ENCODE measurements at regions not wholly inside any gene's neighbourhood (a gene's known extent, or its start where the extent isn't known, plus 50 kb on each side); places are given as distances from the start of the nearest gene placed in this dataset.

DNA sequence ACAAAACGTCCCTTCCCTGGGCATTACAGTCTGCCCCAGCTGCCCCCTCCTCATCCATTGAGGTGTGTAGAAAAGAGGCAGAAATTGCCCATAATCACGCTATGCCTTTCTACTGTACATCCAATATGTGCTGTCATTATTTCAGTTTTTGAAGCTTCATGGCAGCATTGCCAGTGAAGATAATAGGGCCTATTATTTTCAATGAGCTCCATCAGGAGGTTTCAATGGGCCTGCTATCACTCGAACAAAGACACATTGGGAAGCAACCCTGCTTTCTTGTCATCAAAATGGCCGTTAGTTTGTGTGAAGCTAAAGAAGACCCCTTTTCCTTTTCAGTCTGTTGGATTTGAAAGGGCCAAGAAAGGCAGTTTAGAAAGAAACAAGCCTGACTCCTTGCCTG is 653.8 kb downstream of the NOVA1 start:
- no peak for DNase-seq

DNA sequence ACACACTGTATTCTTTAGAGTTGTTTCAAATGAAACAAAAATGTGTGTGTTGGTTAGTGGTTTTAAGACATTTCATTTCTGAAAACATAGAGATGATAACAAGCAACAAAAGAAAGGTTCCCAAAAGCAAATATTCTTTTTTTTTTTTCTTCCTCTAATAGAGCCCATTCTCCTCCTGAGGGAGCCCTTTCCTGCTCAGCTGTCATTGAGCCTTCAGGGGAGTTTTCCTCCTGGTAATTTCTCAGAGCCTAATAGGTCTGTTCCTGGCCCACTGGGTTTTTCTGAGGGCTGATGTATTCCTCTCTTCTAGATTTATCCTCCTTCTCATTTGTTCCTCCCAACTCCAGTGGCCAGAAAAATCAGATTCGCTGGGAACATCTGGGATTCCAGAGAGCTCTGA is 654.5 kb downstream of the NOVA1 start:
- DNase-seq: no peak

DNA sequence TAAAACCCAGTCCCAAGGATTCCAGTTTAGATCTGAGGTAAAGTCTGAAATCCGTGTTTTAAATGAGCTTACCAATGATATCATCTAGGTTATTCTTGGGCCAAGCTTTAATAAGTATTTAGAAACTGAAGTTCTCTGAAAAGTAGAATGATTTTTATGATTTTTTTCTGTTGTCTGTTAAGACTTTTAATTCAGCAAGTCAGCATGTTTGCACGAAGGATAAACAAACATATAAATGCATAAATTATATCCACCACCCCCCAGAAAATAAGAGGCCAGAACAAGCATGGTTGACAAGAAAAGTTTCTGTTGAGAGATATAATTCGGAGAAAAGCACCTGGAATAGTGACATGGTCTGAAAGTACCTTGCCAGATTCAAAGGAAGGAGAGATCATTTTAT is 655.7 kb downstream of the NOVA1 start:
- no peak for DNase-seq

DNA sequence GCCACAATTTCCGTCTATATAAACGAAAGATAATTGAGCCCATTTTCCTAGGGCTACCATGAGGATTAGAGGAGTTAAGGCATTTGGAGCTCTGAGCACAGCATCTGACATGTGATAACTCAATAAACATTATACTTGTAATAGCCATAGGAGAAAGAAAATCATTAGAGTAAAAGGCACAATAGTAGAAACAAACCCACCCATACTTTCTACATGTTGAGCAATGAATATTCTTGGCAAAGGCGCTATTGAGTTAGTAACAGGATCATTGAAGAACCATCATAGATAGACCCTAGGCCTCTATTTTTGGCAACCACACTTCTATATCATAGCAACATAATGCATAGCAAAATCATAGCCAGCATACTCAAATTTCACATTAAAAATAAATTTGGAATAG is 664.1 kb downstream of the NOVA1 start:
- DNase-seq: no peak

DNA sequence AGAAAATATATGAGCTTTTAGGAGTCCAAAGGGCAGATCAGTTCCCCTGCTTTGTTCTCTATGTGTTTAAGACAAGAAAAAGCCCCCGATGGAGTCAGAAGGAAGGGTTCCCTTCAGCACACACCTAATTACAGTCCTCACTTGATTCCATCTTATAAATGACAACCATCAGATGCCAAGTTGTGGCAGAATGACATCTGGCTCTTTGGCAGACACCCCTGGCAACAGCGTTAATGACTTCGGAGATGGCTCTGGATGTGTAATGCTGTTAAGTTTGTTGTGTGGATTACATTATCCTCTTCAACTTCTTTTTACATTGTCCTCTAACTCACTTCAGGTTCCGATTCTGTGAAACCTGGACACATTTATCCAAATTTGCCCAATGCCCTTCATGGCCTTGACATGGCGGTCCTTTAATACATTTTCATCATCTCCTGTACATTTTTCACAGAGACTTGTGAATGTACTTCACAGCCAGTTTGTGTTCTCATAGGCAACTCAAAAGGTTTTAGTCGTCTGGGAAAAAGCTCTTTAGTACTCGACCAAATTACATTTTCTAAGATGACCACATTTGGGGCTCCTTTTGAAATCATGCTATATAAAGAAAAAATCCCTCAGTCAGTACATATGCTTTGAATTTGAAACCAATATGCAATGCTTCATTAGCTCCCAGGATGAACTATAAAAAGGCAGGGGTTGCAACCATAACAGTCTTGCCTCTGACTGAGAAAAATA is 667.8 kb downstream of the NOVA1 start:
- DNase-seq: no peak

DNA sequence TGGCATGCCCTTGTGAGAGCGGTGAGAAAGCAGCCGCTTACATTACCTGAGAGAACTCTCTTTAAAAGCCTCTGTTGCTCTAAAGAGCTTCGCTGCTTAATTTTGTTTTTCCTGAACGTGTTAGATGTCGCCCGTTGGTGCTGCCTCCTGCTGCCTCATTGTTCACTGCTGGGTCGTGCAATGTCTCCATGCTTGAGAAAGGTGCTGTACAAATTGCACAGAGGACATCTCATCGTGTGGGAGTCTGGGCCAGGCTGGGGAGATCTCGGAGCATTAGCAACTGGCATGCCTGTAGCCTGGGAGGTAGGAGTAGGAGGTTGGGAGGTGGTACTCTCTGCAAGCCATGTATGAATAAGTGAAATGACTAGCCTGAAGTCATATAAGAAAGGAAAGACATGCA is 686.0 kb downstream of the NOVA1 start:
- no peak for DNase-seq

DNA sequence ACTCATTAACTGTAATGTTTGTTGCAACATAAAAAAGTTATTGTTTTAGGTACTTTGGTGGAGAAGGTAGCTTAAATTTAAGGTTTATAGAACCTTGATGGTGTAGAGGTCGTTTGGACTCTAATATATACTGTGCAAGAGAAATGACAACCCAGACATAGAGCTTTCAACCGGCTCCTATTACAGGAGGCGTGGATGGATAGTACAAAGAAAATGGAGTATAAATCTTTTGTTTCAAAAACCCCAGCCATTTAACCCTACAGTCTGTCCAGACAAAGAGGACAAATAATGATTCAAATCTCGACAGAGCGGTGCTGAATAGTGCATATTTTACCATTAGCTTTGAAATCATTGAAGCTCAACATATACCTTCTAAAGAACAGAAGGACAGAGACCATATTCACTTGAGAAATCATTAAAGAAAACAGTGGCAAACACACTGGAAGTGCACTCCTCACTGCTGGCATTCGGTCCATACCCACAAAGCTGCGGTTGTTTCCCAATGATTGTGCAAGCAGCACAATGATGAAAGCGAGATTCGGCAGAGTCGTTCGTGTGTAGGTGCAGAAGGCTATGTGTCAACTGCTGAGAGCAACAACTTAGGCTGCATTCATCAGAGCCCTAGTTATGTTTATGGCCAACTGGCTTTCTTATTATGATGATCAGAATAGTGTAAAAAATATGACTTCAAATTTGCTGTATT is 688.6 kb downstream of the NOVA1 start:
- DNase-seq: no peak

DNA sequence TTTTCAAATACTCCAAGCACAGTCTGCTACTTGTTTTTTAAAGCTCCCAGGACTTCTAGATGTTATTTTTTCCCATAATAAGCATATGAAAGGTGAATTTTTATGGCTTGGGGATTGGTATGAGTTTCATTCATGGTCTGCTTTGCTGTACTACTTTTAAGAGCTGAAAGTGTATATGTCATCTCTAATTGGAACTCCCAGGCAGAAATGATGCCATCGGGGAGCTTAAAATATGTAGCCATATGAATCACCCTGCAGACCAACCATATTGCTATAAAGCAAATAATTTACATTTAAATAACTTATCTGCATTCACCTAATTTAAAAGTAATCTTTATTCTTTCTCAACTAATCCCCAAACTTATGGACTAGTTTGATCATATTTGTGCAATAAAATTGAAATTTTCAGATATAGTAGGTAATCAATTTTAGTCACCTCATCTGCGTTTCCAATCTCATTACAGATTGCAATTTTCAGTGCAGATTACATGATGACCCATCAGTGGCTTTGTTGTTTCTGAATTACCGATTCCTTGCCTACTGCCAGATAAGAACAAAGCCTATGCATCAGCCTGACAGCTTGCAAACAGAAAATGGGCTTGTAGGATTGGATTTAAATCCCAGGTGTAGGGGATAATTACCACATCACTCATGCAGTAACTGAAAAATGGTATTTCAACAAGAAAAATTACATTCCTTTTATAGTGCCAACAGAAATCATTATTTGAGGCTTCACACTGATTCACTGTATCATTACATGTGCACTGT is 689.4 kb downstream of the NOVA1 start:
- DNase-seq: no peak

DNA sequence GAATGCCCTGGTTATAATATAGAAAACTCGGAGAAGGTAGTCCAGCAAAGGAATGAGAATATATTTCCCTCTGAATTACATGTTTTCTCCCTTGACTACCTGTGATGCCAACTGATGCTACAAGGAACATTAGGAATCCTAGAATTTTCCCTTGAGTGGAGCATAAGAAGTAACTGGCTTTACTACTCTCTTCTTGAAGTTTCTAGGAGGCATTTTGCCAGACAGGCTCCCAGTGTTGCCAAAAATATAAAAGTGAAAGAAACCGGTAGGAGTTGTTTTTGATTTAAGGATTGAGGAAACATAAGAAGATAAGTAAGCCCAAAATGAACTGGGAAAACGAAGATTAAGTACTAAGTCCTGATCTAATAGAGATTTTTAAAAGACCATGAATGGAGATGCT is 693.4 kb downstream of the NOVA1 start:
- no peak for DNase-seq

DNA sequence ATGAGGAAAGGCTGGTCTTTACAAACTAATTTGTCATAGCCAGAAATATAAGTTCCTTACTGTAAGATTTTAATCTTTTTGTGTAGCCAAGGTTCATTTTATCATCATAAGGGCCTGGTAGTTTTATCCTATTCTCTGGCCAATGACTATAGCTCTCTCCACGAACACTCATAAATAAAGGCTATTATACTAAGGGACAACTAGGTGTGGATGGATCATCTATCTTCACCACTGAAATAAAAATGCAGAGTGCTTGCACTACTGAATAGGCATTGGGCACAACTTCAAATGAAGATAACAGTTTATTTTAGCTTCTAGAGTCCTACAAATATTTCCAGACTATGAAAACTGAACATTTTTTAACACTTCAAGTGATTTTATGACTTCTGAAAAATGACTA is 698.6 kb downstream of the NOVA1 start:
- no peak for DNase-seq

DNA sequence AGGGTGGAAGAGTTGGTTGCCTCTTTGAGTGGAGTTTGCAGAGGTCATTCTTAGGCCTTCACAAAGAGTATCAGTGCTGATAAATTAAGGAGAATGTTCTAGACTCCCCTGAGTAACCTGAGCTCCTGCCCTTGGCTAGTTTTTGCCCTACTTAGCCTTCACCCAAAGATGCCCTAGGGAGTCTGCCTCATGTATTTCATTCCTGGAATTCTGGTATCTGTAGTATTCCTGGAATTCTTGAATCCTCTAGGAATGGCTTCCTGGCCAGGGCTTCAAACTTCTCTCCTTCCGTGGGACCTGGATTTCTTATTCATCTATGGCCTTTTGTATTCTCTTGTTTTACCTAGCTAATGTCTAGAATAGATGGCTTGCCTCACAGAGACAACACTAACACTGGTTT is 701.1 kb downstream of the NOVA1 start:
- no peak for DNase-seq

DNA sequence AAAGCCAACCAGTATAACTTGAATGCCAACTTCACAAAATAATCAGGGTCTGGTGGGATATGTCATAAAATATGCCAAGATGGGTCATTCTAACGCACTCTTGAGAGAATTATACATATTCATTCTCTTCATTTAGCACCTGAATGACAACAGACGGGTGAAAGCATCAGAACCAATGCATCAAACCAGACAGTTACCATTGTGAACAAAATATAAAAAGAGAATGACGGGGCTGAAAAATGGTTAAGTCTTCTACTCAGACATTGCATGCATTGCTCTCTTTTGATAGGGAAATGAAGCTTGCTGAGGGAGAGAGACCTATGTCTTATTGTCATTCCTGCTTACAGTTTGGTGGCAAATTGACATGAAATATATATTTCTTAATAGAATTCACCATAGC is 702.1 kb downstream of the NOVA1 start:
- no peak for DNase-seq

DNA sequence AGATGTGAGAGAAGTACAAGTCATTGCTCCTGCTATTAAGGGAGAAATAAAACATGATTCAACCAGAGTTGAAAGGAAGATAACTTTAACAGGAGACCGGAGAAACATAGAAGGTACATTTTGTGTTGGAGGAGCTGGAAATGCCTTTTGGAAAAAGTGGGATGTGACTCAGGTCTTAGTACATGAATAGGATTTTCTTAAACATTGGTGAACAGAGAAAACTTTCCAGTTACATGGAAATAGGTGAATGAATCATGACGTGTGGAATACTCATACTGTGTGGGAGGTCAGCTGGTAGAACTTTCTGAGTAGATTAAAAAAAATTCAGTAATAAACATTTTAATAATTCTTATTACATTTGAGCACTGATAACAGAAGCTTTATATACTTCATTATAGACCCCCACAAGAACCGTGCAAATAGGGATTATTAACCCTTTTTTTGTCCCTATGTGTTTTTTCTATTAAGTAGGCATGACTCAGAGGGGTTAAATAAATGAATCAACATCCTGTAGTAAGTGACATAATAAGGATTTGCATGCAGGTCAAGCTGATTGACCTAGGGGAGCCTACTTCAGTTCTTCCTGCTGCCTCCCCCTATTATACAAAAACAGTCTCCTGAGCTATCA is 710.5 kb downstream of the NOVA1 start:
- DNase-seq: no peak

DNA sequence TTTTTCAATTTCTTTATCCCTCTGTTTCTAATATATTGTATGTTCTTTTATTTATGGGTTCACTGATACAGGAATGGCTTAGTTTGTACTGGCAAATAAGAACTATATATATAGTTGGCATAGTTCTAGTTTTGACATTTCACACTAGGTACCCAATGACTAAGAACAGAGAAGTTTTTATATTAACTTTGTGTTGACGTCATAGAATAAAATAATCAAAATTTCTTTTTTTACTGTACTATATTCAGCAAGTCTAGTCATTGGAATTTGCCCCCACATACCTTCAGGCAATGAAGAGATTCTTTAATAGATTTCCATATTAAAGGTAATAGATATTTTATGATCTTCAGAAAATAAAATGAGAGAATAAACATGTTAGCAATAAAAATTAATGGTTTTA is 713.2 kb downstream of the NOVA1 start:
- no peak for DNase-seq

DNA sequence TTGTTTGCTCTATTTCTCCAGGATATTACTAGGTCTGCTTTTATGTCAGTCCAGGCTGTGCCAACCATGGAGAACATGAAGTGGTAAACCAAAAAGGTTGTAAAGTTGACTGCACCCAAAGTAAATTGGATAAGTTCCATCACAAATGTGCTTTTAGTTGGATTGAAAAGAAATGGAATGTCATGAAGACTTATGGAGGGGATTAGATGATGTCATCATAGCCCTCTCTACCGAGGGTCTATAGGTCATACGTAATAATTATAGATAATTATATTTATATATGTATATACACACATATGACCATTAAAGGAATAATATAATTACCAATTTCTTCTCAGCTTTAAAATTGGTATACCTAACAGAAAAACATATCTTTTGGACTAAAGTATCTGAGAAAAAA is 714.9 kb downstream of the NOVA1 start:
- DNase-seq: no peak

DNA sequence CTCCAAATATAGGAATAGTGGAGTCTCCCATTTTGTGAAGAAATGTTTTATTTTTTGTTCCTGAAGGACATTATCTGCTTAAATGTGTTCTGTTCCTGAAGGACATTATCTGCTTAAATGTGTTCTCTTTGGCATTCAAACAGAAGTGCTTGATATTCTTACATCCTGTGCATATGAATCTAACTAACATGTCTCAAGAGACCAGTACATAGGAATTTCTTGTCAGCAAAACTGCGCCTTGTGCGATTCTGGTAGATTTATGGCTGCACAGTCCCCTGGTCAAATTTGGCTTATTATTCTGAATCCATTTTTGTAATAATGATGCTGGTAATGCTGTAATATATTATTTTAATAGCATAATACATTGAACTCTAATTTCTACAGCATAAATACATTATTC is 722.4 kb downstream of the NOVA1 start:
- DNase-seq: no peak

DNA sequence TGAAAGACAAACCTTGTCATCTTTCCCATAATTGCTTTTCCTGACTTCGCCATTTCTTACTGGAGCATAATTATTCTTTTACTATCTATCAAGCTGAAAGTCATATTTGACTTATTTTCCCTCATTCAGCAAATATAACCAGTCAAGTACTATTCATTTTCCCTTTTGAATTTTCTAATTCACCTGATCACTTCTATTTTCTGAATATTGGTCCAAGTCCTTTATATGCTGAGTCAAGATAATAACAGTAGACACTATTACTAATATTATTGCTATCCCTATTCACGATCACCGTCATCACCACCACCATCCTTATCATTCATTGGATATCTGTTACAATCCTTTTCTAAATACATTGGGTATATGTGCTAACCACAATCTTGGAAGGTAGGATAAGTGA is 728.0 kb downstream of the NOVA1 start:
- no peak for DNase-seq

DNA sequence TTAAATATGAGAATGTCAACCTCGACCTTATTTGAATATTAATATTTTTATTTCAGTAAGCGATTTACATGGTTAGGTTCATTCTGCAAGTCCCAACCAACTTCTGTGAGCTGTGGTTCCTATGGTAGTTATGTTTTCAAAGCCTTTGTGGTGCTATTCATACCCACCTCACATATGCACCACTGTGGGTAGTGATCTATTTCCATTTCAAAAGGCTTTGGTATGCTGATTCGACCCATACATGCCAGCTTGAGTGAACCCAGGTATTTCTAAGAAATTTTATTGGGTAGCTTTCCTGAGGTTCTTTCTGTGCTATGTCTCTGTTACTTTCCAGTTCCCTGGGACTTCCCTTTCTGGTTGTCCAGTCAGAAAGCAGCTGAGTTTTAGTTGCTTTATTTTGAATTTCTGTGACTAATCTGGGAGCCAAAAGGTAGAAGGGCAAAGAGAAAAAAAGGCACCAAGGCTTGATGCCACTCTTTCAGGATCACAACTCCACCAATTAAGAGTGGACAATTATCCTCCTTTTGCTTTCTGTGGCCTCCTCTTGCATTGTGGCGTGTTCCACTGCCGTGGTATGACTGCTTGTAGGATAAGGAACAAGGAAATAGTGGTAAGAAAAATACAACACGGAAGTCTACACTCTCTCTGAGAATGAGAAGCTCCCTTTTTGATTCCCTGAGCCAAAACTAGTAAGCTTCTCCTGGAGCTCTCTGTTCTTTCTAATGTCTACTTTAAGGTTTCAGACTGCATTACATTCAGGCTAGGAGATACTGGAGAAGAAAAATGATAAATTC is 729.1 kb downstream of the NOVA1 start:
- DNase-seq: no peak

DNA sequence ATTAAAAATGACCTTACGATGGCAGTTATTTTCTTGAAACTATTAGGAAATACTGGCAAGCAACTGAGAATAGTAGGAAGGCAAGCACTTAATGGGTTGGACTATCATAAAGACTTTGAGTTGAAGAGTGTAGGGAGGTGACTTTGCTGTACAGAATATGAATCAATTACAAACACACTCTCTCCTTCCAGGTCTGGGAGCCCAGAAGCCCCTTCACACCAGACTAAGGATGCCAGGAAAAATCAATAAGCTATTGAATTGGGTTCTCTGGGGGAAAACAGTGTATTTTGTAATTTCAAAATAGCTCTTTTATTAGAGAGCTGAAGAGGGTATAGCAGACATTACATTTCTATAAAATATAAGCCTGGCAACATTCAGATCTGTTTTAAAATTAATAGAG is 736.4 kb downstream of the NOVA1 start:
- no peak for DNase-seq

DNA sequence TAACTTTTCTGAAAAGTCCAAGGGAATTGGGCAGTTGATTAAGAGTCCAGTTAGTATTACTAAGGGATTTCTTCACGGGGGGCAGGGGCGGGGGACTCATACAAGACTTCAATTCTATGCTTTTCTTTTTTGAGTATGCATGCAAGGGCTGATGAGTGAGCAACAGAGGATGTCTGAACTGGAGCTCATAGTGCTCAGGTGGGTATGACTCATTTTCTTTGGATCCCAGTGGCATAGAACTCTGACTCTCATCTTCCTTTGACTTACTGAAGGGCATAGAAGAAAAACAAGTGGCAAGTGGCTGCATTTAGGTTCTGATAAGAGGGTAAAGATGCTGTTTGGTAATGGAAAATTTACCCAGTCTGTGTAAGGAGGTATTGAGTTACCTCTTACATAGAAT is 749.2 kb downstream of the NOVA1 start:
- no peak for DNase-seq

DNA sequence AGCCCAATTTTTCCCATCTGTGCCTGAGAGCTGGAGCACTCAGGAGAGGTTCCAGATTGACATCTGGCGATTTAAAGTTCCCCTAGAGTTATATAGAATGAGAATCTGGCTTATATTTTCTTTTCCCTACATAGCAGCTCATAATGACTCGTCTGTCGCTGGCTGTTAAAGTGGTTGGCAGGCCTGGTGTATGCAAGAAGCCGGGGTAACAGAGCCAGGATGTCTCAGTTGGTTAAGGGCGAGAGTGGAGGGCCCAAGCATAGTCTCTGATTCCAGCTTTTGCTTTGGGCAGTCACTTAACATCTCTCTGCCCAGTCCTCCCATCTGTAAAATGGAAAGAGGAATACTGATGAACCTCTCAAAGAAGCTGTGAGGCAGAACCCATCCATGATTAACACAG is 751.6 kb downstream of the NOVA1 start:
- DNase-seq: no peak

Measured in bone marrow (tissue), 2 donors.